IMR-90 (cell line): ENCODE measurements at regions not wholly inside any gene's neighbourhood (a gene's known extent, or its start where the extent isn't known, plus 50 kb on each side); places are given as distances from the start of the nearest gene placed in this dataset.

Source experiments
- ATAC-seq: fragments of 200-7000 bp; cut with Tn5 transposase; 2 replicates; pipeline ENCODE4 v1.9.1; 2020; ENCODE audit warnings: low read depth, mild to moderate bottlenecking, moderate library complexity
- BruUV-seq: library from RNA; stranded (reverse); fragments of 400-500 nt; replicated peaks from 2 replicates; lab custom pipeline; 2021; lab: Mats Ljungman, UMichigan
- CTCF ChIA-PET: fragments of 300-600 bp; formaldehyde crosslinking; extraction: SDS; loops from one replicate; lab custom pipeline; 2021; ENCODE audit warnings: antibody characterized with exemption; lab: Yijun Ruan, JAX
- POLR2A ChIA-PET: fragments of 300-600 bp; sonication (Branson Sonifier 250); formaldehyde crosslinking; loops from one replicate; lab custom pipeline; 2022; ENCODE audit warnings: antibody characterized with exemption; ENCODE audit not compliant: unreplicated experiment; lab: Charles Lee
- DNase-seq: peaks from one replicate; pipeline ENCODE4 v3.0.0; 2013
- H2AFZ ChIP-seq: replicated peaks from 2 replicates; pipeline ENCODE3; 2013; ENCODE audit warnings: low read length, mild to moderate bottlenecking; ENCODE audit not compliant: poor library complexity
- H2AK5ac ChIP-seq: 2 replicates; pipeline ENCODE4 v1.6.1; 2013; ENCODE audit warnings: low read depth, low read length, inconsistent platforms
- H2AK9ac ChIP-seq: replicated peaks from 2 replicates; pipeline ENCODE3; 2013; ENCODE audit warnings: mild to moderate bottlenecking, low read depth, low read length, moderate library complexity; ENCODE audit not compliant: poor library complexity
- H2BK120ac ChIP-seq: 2 replicates; pipeline ENCODE4 v1.6.1; 2013; ENCODE audit warnings: low read depth, low read length, inconsistent platforms
- H2BK15ac ChIP-seq: 3 replicates; pipeline ENCODE4 v1.6.1; 2013; ENCODE audit warnings: low read depth, low read length, inconsistent platforms
- H2BK20ac ChIP-seq: 2 replicates; pipeline ENCODE4 v1.6.1; 2013; ENCODE audit warnings: low read depth, mild to moderate bottlenecking, inconsistent platforms, low read length, moderate library complexity
- H2BK5ac ChIP-seq: 2 replicates; pipeline ENCODE4 v1.6.1; 2013; ENCODE audit warnings: mild to moderate bottlenecking, low read depth, low read length, inconsistent platforms; ENCODE audit not compliant: poor library complexity, severe bottlenecking
- H3K14ac ChIP-seq: replicated peaks from 2 replicates; pipeline ENCODE4 v1.6.1; 2013; ENCODE audit warnings: low read depth, low read length, inconsistent platforms
- H3K18ac ChIP-seq: 2 replicates; pipeline ENCODE4 v1.6.1; 2013; ENCODE audit warnings: low read depth, low read length, control low read depth
- H3K23ac ChIP-seq: 2 replicates; pipeline ENCODE4 v1.6.1; 2013; ENCODE audit warnings: low read depth, low read length, inconsistent platforms
- H3K27ac ChIP-seq: 2 replicates; pipeline ENCODE4 v1.5.1; 2013; ENCODE audit warnings: mild to moderate bottlenecking, control low read depth, low read length; ENCODE audit not compliant: insufficient read depth
- H3K27me3 ChIP-seq: 2 replicates; pipeline ENCODE4 v1.6.1; 2013; ENCODE audit warnings: low read length; ENCODE audit not compliant: control insufficient read depth, insufficient read depth
- H3K36me3 ChIP-seq: 2 replicates; pipeline ENCODE4 v1.6.1; 2013; ENCODE audit warnings: low read length, mixed read lengths; ENCODE audit not compliant: control insufficient read depth, insufficient read depth
- H3K4ac ChIP-seq: 2 replicates; pipeline ENCODE4 v1.6.1; 2013; ENCODE audit warnings: low read depth, low read length, inconsistent platforms
- H3K4me1 ChIP-seq: 2 replicates; pipeline ENCODE4 v1.6.1; 2013; ENCODE audit warnings: low read length, mixed read lengths; ENCODE audit not compliant: control insufficient read depth, insufficient read depth
- H3K4me2 ChIP-seq: 2 replicates; pipeline ENCODE4 v1.6.1; 2013; ENCODE audit warnings: low read depth, mild to moderate bottlenecking, control low read depth, low read length, moderate library complexity
- H3K4me3 ChIP-seq: 2 replicates; pipeline ENCODE4 v1.5.1; 2013; ENCODE audit warnings: low read depth, mild to moderate bottlenecking, control low read depth, low read length, moderate library complexity; ENCODE audit not compliant: insufficient read depth
- H3K56ac ChIP-seq: 2 replicates; pipeline ENCODE4 v1.6.1; 2013; ENCODE audit warnings: low read length, inconsistent platforms; ENCODE audit not compliant: insufficient read depth; ENCODE audit errors: extremely low read depth
- H3K79me1 ChIP-seq, 2 experiments: 2 replicates each; pipeline ENCODE4 v1.6.1; 2013; ENCODE audit warnings: low read length in 2 of 2, inconsistent platforms in 1 of 2, low read depth in 1 of 2
- H3K9ac ChIP-seq: 2 replicates; pipeline ENCODE4 v1.6.1; 2013; ENCODE audit warnings: low read depth, low read length, control low read depth
- H3K9me1 ChIP-seq: 2 replicates; pipeline ENCODE4 v1.6.1; 2013; ENCODE audit warnings: low read length, inconsistent platforms; ENCODE audit not compliant: insufficient read depth
- H3K9me3 ChIP-seq: 2 replicates; pipeline ENCODE4 v1.6.1; 2013; ENCODE audit warnings: low read length; ENCODE audit not compliant: control insufficient read depth, insufficient read depth
- H4K20me1 ChIP-seq: 2 replicates; pipeline ENCODE4 v1.6.1; 2013; ENCODE audit warnings: low read length, inconsistent platforms; ENCODE audit not compliant: insufficient read depth
- H4K5ac ChIP-seq: 2 replicates; pipeline ENCODE4 v1.6.1; 2013; ENCODE audit warnings: mild to moderate bottlenecking, low read depth, low read length, control low read depth
- H4K8ac ChIP-seq, 2 experiments: 2 replicates each; pipeline ENCODE4 v1.6.1; 2013; ENCODE audit warnings: low read depth in 2 of 2, low read length in 2 of 2, control low read depth in 1 of 2, inconsistent platforms in 1 of 2
- H4K91ac ChIP-seq: 2 replicates; pipeline ENCODE4 v1.6.1; 2013; ENCODE audit warnings: low read depth, low read length, inconsistent platforms; ENCODE audit not compliant: insufficient read depth
- CEBPB ChIP-seq: IDR thresholded peaks from 2 replicates; pipeline ENCODE4 v1.6.1; 2012; ENCODE audit warnings: low read depth, low read length, improper control_type of control experiment
- CHD1 ChIP-seq: IDR thresholded peaks from 2 replicates; pipeline ENCODE4 v1.6.1; 2012; ENCODE audit warnings: low read depth, low read length, improper control_type of control experiment
- NFE2L2 ChIP-seq: fragments of 150-350 bp; IDR thresholded peaks from 2 replicates; pipeline ENCODE4 v1.6.1; 2016; ENCODE audit warnings: low read depth, mild to moderate bottlenecking, low read length
- POLR2A ChIP-seq: IDR thresholded peaks from 2 replicates; pipeline ENCODE4 v1.6.1; 2012; ENCODE audit warnings: mild to moderate bottlenecking, low read depth, low read length
- USF2 ChIP-seq: fragments of 150-350 bp; IDR thresholded peaks from 2 replicates; pipeline ENCODE4 v1.6.1; 2017; ENCODE audit warnings: mild to moderate bottlenecking, antibody characterized with exemption, low read length, low read depth
- WGBS, 2 experiments: methylation state at CpG; one replicate each; pipeline versions ENCODE4 v1.1.5 to v1.1.7; 2013; ENCODE audit warnings: missing lambda C conversion rate in 2 of 2; ENCODE audit not compliant: insufficient read length in 1 of 2; ENCODE audit errors: extremely low coverage in 2 of 2; 5-methylcytosine and 5-hydroxymethylcytosine counted together
- dilution Hi-C: fragments of 300-500 bp; cut with HindIII; formaldehyde crosslinking; loops from one replicate; pipeline ENCODE4 v1.14.3; 2018; ENCODE audit warnings: low sequenced_read_pairs; ENCODE audit not compliant: unreplicated experiment
- in situ Hi-C: fragments of 300-500 bp; cut with MboI; formaldehyde crosslinking; loops from 3 replicates; pipeline ENCODE4 v1.14.3; 2019; ENCODE audit warnings: low sequenced_read_pairs, inconsistent platforms, mixed read lengths
- intact Hi-C: fragments of 100-400 bp; cut with micrococcal nuclease; formaldehyde crosslinking; loops from 2 replicates; pipeline ENCODE4 v1.10.0; 2022

- H3K4me2 ChIP-seq: no peak overlapping the region
- no peak overlapping the region for H2BK5ac ChIP-seq
- WGBS, 2 experiments: 67% methylated on average over 1 of the region's 4 CpGs; no CpG with 5 or more reads in 1 of the 2 experiments
- H2AFZ ChIP-seq: no peak overlapping the region
- H3K9me1 ChIP-seq: no peaks in the 10 kb centered on the region
- no peaks in the 10 kb centered on the region for H3K36me3 ChIP-seq
- H3K14ac ChIP-seq: no peak overlapping the region
- dilution Hi-C loops: no loop called here
- H2AK9ac ChIP-seq: no peak overlapping the region
- no TSS peak for BruUV-seq
- in situ Hi-C loops: no loop called here
- ATAC-seq (no peak), DNase-seq (no peak)
- no peak overlapping the region for H4K5ac ChIP-seq
- H3K4ac ChIP-seq: no peak overlapping the region
- H3K79me1 ChIP-seq: no peaks in the 10 kb centered on the region
- TF ChIP-seq CEBPB: 0 out of 2 replicates have a peak, but pooled peaks have one; percentile 8
- no peak for TF ChIP-seq USF2
- TF ChIP-seq CHD1: no peak
- no peak for TF ChIP-seq POLR2A
- no peak for TF ChIP-seq NFE2L2
- H3K4me1 ChIP-seq: no peaks in the 10 kb centered on the region
- H3K9ac ChIP-seq: no peak overlapping the region
- H3K23ac ChIP-seq: no peak overlapping the region
- H4K20me1 ChIP-seq: no peaks in the 10 kb centered on the region
- H3K18ac ChIP-seq: no peak overlapping the region
- no peak overlapping the region for H3K4me3 ChIP-seq
- H2BK15ac ChIP-seq: no peak overlapping the region
- no peak overlapping the region for H2AK5ac ChIP-seq
- H3K27me3 ChIP-seq: no peaks in the 10 kb centered on the region
- ChIA-PET CTCF (no interaction called here), POLR2A (no interaction called here)
- peaks cover 5% of the 10 kb centered on the region; the same call in 1 of the 2 replicates for H3K9me3 ChIP-seq
- H3K27ac ChIP-seq: no peak overlapping the region
- H2BK20ac ChIP-seq: no peak overlapping the region
- H4K8ac ChIP-seq: no peak overlapping the region
- H3K56ac ChIP-seq: no peak overlapping the region
- no peak overlapping the region for H2BK120ac ChIP-seq
- intact Hi-C loops: no loop called here
- no peak overlapping the region for H4K91ac ChIP-seq
Observed at GRCh38 chr13:61136093-61136492, 279.6 kb downstream of the PCDH20 start.
